ENCODE measurements at regions not wholly inside any gene's neighbourhood (a gene's known extent, or its start where the extent isn't known, plus 50 kb on each side); places are given as distances from the start of the nearest gene placed in this dataset.

GRCh38 chr12:93176165-93176564, 201.6 kb upstream of the NUDT4 start:
- Histone ChIP-seq H4K5ac (ENCODE audit: low read depth, low read length) (no peak overlapping the region; the same call in 1 of the 2 replicates), H2AK9ac (replicated peaks; ENCODE audit: low read depth, low read length, poor library complexity) (no peak overlapping the region), H3K9me3 (ENCODE audit: control insufficient read depth, insufficient read depth, low read length) (no peaks in the 10 kb centered on the region), H2AK5ac (ENCODE audit: low read depth, low read length) (no peak overlapping the region), H4K8ac (ENCODE audit: low read depth in 2 of 2, low read length in 2 of 2) (no peak overlapping the region), H2BK15ac (ENCODE audit: low read depth, low read length) (no peak overlapping the region), H3K27ac (ENCODE audit: insufficient read depth, low read length) (peak overlapping the region; percentile 54; the same call in 1 of the 2 replicates), H3K9ac (ENCODE audit: low read depth, low read length) (no peak overlapping the region), H2BK120ac (ENCODE audit: low read depth, low read length) (peak overlapping the region; percentile 87), H3K4me1 (ENCODE audit: control insufficient read depth, insufficient read depth, low read length) (peaks cover 27% of the 10 kb centered on the region), H3K4me2 (ENCODE audit: low read depth, low read length) (peak overlapping the region; percentile 56; the same call in 1 of the 2 replicates), H3K27me3 (ENCODE audit: control insufficient read depth, insufficient read depth, low read length) (no peaks in the 10 kb centered on the region), H2AFZ (replicated peaks; ENCODE audit: low read length, poor library complexity) (no peak overlapping the region), H3K79me1 (ENCODE audit: low read depth in 1 of 2, low read length in 2 of 2) (0 out of 4 replicates have a peak, but pooled peaks cover 0 to 4% of the 10 kb centered on the region in 2 experiments), H3K4me3 (ENCODE audit: insufficient read depth, low read depth, low read length) (no peak overlapping the region), H4K91ac (ENCODE audit: insufficient read depth, low read depth, low read length) (no peak overlapping the region), H4K20me1 (ENCODE audit: insufficient read depth, low read length) (no peaks in the 10 kb centered on the region), H3K9me1 (ENCODE audit: insufficient read depth, low read length) (peaks cover 12% of the 10 kb centered on the region), H3K23ac (ENCODE audit: low read depth, low read length) (no peak overlapping the region), H2BK20ac (ENCODE audit: low read depth, low read length) (peak overlapping the region; percentile 30; the same call in 1 of the 2 replicates), H3K36me3 (ENCODE audit: control insufficient read depth, insufficient read depth, low read length) (no peaks in the 10 kb centered on the region), H2BK5ac (ENCODE audit: low read depth, low read length, poor library complexity, severe bottlenecking) (peak overlapping the region; percentile 81), H3K4ac (ENCODE audit: low read depth, low read length) (no peak overlapping the region), H3K14ac (replicated peaks; ENCODE audit: low read depth, low read length) (no peak overlapping the region), H3K18ac (ENCODE audit: low read depth, low read length) (peak overlapping the region; percentile 87; the same call in 1 of the 2 replicates), H3K56ac (ENCODE audit: extremely low read depth, insufficient read depth, low read length) (no peak overlapping the region; the same call in 1 of the 2 replicates)
- no TSS peak for BruUV-seq (replicated peaks)
- TF ChIP-seq FOS (IDR thresholded peaks at IDR 0.05; ENCODE audit: low read depth, low read length) = peak; percentile 64
- no peak for TF ChIP-seq RAD21 (IDR thresholded peaks at IDR 0.05; ENCODE audit: low read length)
- no peak for TF ChIP-seq BHLHE40 (IDR thresholded peaks at IDR 0.05; ENCODE audit: low read depth, low read length)
- TF ChIP-seq NFE2L2 (IDR thresholded peaks at IDR 0.05; ENCODE audit: low read depth, low read length) = 0 out of 2 replicates have a peak, but pooled peaks have one; percentile 3
- no peak for TF ChIP-seq CEBPB (IDR thresholded peaks at IDR 0.05; ENCODE audit: low read depth, low read length)
- no peak for TF ChIP-seq SMC3 (IDR thresholded peaks at IDR 0.05; ENCODE audit: low read depth, low read length)
- TF ChIP-seq RFX5 (IDR thresholded peaks at IDR 0.05; ENCODE audit: low read depth, low read length) = no peak
- WGBS, 2 experiments (ENCODE audit: extremely low coverage in 2 of 2, insufficient read length in 1 of 2) = no CpG with 5 or more reads among the region's 1 CpG
- ATAC-seq (ENCODE audit: low read depth) (peak; percentile 42), DNase-seq (peak; percentile 76)
- intact Hi-C loops (cut with micrococcal nuclease) = loop anchor here (5.0 kb wide), 1 partner anchor 201 kb away; the partner anchor contains the start of gene NUDT4
- dilution Hi-C loops (cut with HindIII; ENCODE audit: low sequenced_read_pairs, unreplicated experiment) = no loop called here
- ChIA-PET POLR2A (ENCODE audit: unreplicated experiment) (no interaction called here), CTCF (interaction anchor here (1.0 kb wide), 1 partner anchor 9 kb away, joined by 4 read pairs; no protein-coding TSS in a partner anchor)
- in situ Hi-C loops (cut with MboI; ENCODE audit: low sequenced_read_pairs) = no loop called here

All from IMR-90 (cell line).